Bronchial epithelial cell (primary cell): ENCODE measurements at regions not wholly inside any gene's neighbourhood (a gene's known extent, or its start where the extent isn't known, plus 50 kb on each side); places are given as distances from the start of the nearest gene placed in this dataset.

ENCODE experiments used
- DNase-seq: peaks from one replicate; pipeline ENCODE4 v3.0.0-alpha.2; 2010; ENCODE audit warnings: low read depth
- FAIRE-seq: peaks from 2 replicates; lab custom pipeline; 2011; peaks lifted over from hg19 to GRCh38; lab: Jason Lieb, UNC
- H3K27me3 ChIP-seq: 2 replicates; pipeline ENCODE4 v1.5.1; 2011; ENCODE audit warnings: low read length; ENCODE audit not compliant: control insufficient read depth, insufficient read depth
- H3K36me3 ChIP-seq: 2 replicates; pipeline ENCODE4 v1.5.1; 2011; ENCODE audit warnings: low read length; ENCODE audit not compliant: control insufficient read depth, insufficient read depth
- H3K4me3 ChIP-seq: 2 replicates; pipeline ENCODE4 v1.5.1; 2011; ENCODE audit warnings: mild to moderate bottlenecking, low read depth, low read length, control low read depth
- CTCF ChIP-seq: IDR thresholded peaks from 2 replicates; pipeline ENCODE4 v1.5.1; 2011; ENCODE audit warnings: mild to moderate bottlenecking, moderate library complexity, low read length, control low read depth, inconsistent platforms; ENCODE audit not compliant: insufficient read depth, severe bottlenecking

- no peak for DNase-seq
- Histone ChIP-seq H3K4me3 (no peak overlapping the region), H3K27me3 (no peaks in the 10 kb centered on the region), H3K36me3 (no peaks in the 10 kb centered on the region)
- FAIRE-seq: no peak
- TF ChIP-seq CTCF: no peak
Measured at GRCh38 chr4:63526251-63526650, 883.0 kb downstream of the TECRL start.

DNA sequence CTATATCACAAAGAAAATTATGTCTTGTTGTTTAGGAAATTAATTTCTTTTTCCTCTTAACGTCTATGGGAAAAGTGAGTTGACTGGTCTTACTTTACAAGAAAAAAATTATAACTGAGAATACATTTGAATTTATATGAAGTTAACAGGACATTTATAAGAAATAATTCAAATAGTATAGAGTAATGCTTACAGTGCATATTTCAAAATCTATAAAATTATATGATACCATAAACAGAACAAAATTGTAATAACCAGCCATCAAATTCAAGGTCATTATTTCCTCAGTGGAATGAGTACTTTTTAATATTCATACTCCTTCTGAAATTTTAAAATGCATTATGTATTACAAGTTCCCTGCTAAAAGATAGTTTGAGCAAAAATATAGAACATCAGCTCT, 884.5 kb downstream of the TECRL start:
- no peak for FAIRE-seq
- no peaks in the 10 kb centered on the region for H3K27me3 ChIP-seq
- no peaks in the 10 kb centered on the region for H3K36me3 ChIP-seq
- H3K4me3 ChIP-seq: no peak overlapping the region
- TF ChIP-seq CTCF: no peak
- no peak for DNase-seq

DNA sequence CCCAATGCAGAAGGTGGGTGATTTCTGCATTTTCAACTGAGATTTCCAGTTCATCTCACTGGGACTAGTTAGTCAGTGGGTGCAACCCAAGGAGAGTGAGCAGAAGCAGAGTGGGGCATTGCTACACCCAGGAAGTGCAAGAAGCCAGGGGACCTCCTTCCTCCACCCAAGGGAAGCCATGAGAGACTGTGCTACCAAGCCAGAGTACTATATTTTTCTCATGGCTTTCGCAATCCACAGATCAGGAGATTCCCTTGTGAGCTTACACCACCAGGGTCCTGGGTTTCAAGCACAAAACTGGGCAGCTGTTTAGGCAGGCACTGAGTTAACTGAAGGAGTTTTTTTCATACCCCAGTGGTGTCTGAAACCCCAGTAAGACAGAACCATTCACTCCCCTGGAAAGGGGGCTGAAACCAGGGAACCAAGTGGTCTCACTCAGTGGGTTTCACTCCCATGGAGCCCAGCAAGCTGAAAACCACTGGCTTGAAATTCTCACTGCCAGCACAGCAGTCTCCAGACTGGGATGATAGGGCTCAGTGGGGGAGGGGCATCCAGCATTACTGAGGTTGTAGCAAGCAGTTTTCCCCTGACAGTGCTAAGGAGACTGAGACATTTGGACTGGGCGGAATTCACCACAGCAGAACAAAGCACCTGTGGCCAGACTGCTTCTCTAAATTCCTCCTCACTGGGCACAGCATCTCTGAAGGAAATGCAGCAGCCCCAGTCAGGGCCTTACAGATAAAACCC, 903.4 kb downstream of the TECRL start:
- H3K36me3 ChIP-seq: no peaks in the 10 kb centered on the region
- DNase-seq (no peak), FAIRE-seq (no peak)
- H3K4me3 ChIP-seq: no peak overlapping the region
- H3K27me3 ChIP-seq: no peaks in the 10 kb centered on the region
- TF ChIP-seq CTCF: no peak

DNA sequence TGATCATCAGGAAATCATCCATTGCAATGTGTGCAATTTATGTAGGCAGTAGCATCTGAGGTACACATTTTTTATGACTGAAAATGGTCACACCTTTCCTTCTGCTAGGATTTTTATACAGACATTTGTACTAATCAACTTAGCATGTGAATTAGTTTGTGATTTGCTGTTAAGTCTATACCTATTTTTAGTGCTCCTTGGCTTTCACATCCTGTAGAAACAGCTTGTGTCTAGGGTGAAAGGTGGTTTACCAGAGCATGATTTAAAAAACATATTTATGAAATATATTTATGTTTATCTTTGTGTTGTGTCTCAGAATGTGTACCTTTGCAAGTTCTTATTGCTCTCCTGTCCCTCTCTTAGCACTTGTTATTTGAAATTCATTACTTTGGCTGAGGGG, 916.0 kb downstream of the TECRL start:
- H3K4me3 ChIP-seq: no peak overlapping the region
- no peak for TF ChIP-seq CTCF
- DNase-seq: no peak
- no peaks in the 10 kb centered on the region for H3K27me3 ChIP-seq
- H3K36me3 ChIP-seq: no peaks in the 10 kb centered on the region
- FAIRE-seq: no peak

GRCh38 chr4:63492515-63492914, 916.7 kb downstream of the TECRL start:
- Histone ChIP-seq H3K36me3 (no peaks in the 10 kb centered on the region), H3K4me3 (no peak overlapping the region), H3K27me3 (no peaks in the 10 kb centered on the region)
- DNase-seq (no peak), FAIRE-seq (no peak)
- no peak for TF ChIP-seq CTCF

DNA sequence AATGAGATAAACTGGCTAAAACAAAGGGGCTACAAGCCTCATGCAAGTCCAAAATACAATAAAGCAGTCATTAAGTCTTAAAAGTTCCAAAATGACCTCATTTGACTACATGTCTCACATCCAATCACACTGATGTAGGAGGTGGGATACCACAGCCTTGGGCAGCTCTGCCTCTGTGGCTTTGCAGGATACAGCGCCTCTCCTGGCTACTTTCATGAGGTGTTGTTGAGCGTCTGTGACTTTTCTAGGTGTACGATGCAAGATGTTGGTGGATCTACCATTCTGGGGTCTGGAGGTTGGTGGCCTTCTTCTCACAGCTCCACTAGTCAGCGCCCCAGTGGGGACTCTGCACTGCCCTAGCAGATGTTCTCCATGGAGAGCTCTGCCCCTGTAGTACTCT, 944.9 kb downstream of the TECRL start:
- H3K4me3 ChIP-seq: no peak overlapping the region
- no peaks in the 10 kb centered on the region for H3K27me3 ChIP-seq
- no peak for DNase-seq
- TF ChIP-seq CTCF: no peak
- no peak for FAIRE-seq
- H3K36me3 ChIP-seq: no peaks in the 10 kb centered on the region
